ENCODE measurements at regions not wholly inside any gene's neighbourhood (a gene's known extent, or its start where the extent isn't known, plus 50 kb on each side); places are given as distances from the start of the nearest gene placed in this dataset.
"Not testable (repeated sequence)": the region's sequence is repeated elsewhere in the genome, so short reads cannot be mapped to it uniquely, and the experiment has no call there.

- intact Hi-C loops (cut with DNase I), result no loop called here
Measured at GRCh38 chr10:26939290-26939961, 78.7 kb upstream of the ABI1 start.

GRCh38 chr10:26938578-26938977 is 77.8 kb upstream of the ABI1 start:
- Histone ChIP-seq H3K27ac (ENCODE audit: low read depth in 2 of 2, low read length in 2 of 2) (no peak overlapping the region), H3K4me1 (ENCODE audit: control insufficient read depth in 2 of 3, insufficient read depth in 2 of 3, low read depth in 1 of 3, low read length in 3 of 3) (no peaks in the 10 kb centered on the region), H3K9me3 (ENCODE audit: control insufficient read depth in 2 of 3, insufficient read depth in 1 of 3, low read length in 3 of 3) (no peaks in the 10 kb centered on the region), H3K4me3 (ENCODE audit: low read length in 3 of 3) (no peak overlapping the region), H3K36me3 (ENCODE audit: control insufficient read depth in 2 of 3, insufficient read depth in 3 of 3, low read length in 3 of 3) (no peaks in the 10 kb centered on the region), H3K27me3 (ENCODE audit: control insufficient read depth, insufficient read depth, low read length) (no peaks in the 10 kb centered on the region), H3K9ac (ENCODE audit: low read length in 3 of 3) (no peak overlapping the region)
- DNase-seq (no peak), FAIRE-seq (no peak)
- TF ChIP-seq CTCF (IDR thresholded peaks at IDR 0.05; ENCODE audit: borderline replicate concordance, extremely low read depth, insufficient read depth), result no peak
- intact Hi-C loops (cut with DNase I), result no loop called here

More at GRCh38 chr10:26939290-26939961, 78.7 kb upstream of the ABI1 start:
- H3K9ac ChIP-seq (ENCODE audit: low read length in 3 of 3), result no peak overlapping the region
- H3K9me3 ChIP-seq (ENCODE audit: control insufficient read depth in 2 of 3, insufficient read depth in 1 of 3, low read length in 3 of 3), result no peaks in the 10 kb centered on the region
- H3K4me3 ChIP-seq (ENCODE audit: low read length in 3 of 3), result no peak overlapping the region
- H3K27ac ChIP-seq (ENCODE audit: low read depth in 2 of 2, low read length in 2 of 2), result no peak overlapping the region
- FAIRE-seq (no peak), DNase-seq (no peak)
- TF ChIP-seq CTCF (IDR thresholded peaks at IDR 0.05; ENCODE audit: borderline replicate concordance, extremely low read depth, insufficient read depth), result no peak
- no peaks in the 10 kb centered on the region for H3K4me1 ChIP-seq (ENCODE audit: control insufficient read depth in 2 of 3, insufficient read depth in 2 of 3, low read depth in 1 of 3, low read length in 3 of 3)
- H3K27me3 ChIP-seq (ENCODE audit: control insufficient read depth, insufficient read depth, low read length), result no peaks in the 10 kb centered on the region
- H3K36me3 ChIP-seq (ENCODE audit: control insufficient read depth in 2 of 3, insufficient read depth in 3 of 3, low read length in 3 of 3), result no peaks in the 10 kb centered on the region

GRCh38 chr10:26937371-26937770 is 76.6 kb upstream of the ABI1 start:
- no peak for TF ChIP-seq CTCF (IDR thresholded peaks at IDR 0.05; ENCODE audit: borderline replicate concordance, extremely low read depth, insufficient read depth)
- no peak overlapping the region for H3K27ac ChIP-seq (ENCODE audit: low read depth in 2 of 2, low read length in 2 of 2)
- no peaks in the 10 kb centered on the region for H3K27me3 ChIP-seq (ENCODE audit: control insufficient read depth, insufficient read depth, low read length)
- no peaks in the 10 kb centered on the region for H3K4me1 ChIP-seq (ENCODE audit: control insufficient read depth in 2 of 3, insufficient read depth in 2 of 3, low read depth in 1 of 3, low read length in 3 of 3)
- H3K9ac ChIP-seq (ENCODE audit: low read length in 3 of 3), result no peak overlapping the region
- H3K9me3 ChIP-seq (ENCODE audit: control insufficient read depth in 2 of 3, insufficient read depth in 1 of 3, low read length in 3 of 3), result no peaks in the 10 kb centered on the region
- no peaks in the 10 kb centered on the region for H3K36me3 ChIP-seq (ENCODE audit: control insufficient read depth in 2 of 3, insufficient read depth in 3 of 3, low read length in 3 of 3)
- intact Hi-C loops (cut with DNase I), result no loop called here
- H3K4me3 ChIP-seq (ENCODE audit: low read length in 3 of 3), result no peak overlapping the region
- DNase-seq (no peak), FAIRE-seq (no peak)

- H3K4me1 ChIP-seq (ENCODE audit: control insufficient read depth in 2 of 3, insufficient read depth in 2 of 3, low read depth in 1 of 3, low read length in 3 of 3); H3K27me3 ChIP-seq (ENCODE audit: control insufficient read depth, insufficient read depth, low read length); H3K4me3 ChIP-seq (ENCODE audit: low read length in 3 of 3); H3K9ac ChIP-seq (ENCODE audit: low read length in 3 of 3); intact Hi-C loops (cut with DNase I); FAIRE-seq; H3K9me3 ChIP-seq (ENCODE audit: control insufficient read depth in 2 of 3, insufficient read depth in 1 of 3, low read length in 3 of 3); DNase-seq; H3K36me3 ChIP-seq (ENCODE audit: control insufficient read depth in 2 of 3, insufficient read depth in 3 of 3, low read length in 3 of 3); H3K27ac ChIP-seq (ENCODE audit: low read depth in 2 of 2, low read length in 2 of 2): not testable (repeated sequence)
Measured at GRCh38 chr10:26934190-26934589, 73.4 kb upstream of the ABI1 start.

Measured in kidney (tissue), 13 donors.